Right ventricle myocardium superior (tissue), 1 donor: ENCODE measurements at regions not wholly inside any gene's neighbourhood (a gene's known extent, or its start where the extent isn't known, plus 50 kb on each side); places are given as distances from the start of the nearest gene placed in this dataset.

Experiments
- ATAC-seq: fragments of 200-7000 bp; cut with Tn5 transposase; one replicate; pipeline ENCODE4 v1.9.1; 2020; ENCODE audit warnings: mild to moderate bottlenecking; ENCODE audit not compliant: poor library complexity
- DNase-seq: peaks from one replicate; pipeline ENCODE4 v3.0.0-alpha.2; 2020
- intact Hi-C: fragments of 100-400 bp; cut with DNase I; formaldehyde crosslinking; loops from one replicate; pipeline ENCODE4 v1.11.2; 2022
- donor health status: DM: no; HTN: yes; CAD: no; lungs with severe emphysema.

DNA sequence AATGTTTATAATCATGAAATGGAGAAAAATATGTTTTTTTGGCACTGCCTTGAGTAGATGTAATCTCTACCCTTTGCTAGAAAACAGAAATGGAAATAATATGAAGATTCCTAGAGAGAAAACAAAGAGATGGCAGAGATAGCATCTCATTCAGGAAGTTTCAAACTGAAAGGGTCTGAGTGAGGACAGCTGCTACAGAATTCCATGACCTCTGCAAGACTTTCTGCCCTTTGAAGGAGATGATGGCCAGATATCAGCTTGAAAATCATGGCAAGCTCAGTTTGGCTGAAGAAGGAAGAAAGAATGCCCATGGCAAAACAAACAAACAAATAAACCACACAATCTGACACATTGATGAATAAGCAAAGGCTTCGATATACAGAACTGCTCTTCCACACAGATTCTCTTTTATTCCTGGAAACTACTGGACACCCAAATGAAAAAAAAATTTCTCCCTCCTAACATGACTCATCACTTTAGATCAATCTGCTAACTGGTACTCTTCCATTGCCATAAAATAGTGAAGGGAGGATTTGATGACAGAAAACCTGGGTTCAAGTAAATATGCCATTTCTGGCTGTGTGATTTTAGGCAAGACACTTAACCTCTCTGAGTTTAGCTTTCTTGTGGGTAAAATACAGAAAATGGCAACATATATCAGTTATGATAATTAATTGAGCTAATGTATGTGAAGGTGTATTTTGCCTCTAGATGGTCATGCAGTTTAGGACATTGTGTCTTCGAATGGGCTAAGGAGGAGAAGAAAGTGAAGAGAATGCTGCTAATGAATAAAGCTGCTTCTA lies 105.9 kb upstream of the SPACA1 start:
- intact Hi-C loops: no loop called here
- ATAC-seq: no peak

DNA sequence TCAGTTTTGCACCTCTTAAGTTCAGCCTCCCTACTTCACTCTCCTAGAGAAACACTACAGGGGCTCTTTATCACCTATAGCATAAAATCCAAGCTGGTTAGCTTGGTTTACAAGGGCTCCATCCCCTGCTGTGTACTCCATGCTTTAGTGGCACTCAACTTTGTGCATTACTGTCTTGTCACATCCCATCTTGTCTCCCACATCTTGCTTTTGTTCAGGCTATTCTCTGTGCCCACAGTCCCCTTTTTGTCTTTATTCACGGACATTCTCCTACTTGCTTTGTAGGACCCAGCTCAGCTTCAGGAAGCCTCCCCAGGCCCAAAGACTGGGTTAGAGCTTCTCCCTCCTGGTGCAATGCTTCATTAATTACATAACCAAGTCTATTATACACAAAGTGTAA lies 107.9 kb upstream of the SPACA1 start:
- DNase-seq (no peak), ATAC-seq (no peak)
- intact Hi-C loops: loop anchor here (10.0 kb wide), 2 partner anchors 555 to 845 kb away; no protein-coding TSS in a partner anchor

More for the DNA sequence above, 105.9 kb upstream of the SPACA1 start:
- no peak for DNase-seq

DNA sequence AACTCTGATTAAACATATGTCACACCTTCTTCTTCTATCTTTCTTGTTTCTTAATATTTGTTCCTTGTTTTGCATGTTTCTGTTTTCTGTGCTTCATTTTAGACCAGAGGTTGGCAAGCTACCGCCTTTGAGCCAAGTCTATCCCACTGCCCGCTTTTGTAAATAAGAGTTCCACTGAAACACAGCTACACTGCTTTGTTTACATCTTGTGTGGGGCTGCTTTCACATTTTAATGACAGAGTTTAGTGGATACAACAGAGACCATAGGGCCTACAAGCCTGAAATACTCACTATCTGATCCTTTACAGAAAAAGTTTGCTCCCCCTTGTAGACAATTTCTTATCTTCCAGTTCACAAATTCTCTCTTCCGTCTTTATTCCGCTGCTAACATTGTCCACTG lies 109.4 kb upstream of the SPACA1 start:
- intact Hi-C loops: loop anchor here (10.0 kb wide), 2 partner anchors 557 to 847 kb away; no protein-coding TSS in a partner anchor
- no peak for DNase-seq
- no peak for ATAC-seq

DNA sequence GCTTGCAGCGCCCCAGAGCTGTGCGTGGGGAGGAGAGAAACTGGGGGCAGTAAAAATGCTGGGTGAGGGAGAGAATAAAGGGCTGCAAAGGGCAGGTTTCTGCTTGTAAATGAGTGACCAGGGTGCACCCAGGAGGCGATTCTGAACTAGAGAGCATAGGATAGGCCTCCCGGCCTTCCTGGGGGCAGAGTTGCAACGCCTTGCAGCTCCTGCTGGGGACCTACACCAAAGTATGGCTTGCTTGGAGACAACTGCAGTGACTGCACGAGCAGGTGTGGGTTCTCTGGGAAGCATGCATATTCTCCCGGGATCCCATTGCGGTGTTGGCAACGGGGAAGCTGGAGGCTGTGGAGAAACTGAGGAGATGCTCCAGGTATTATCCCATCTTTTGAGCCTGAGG lies 111.6 kb upstream of the SPACA1 start:
- DNase-seq (no peak), ATAC-seq (no peak)
- intact Hi-C loops: loop anchor here (10.0 kb wide), 2 partner anchors 559 to 849 kb away; no protein-coding TSS in a partner anchor

DNA sequence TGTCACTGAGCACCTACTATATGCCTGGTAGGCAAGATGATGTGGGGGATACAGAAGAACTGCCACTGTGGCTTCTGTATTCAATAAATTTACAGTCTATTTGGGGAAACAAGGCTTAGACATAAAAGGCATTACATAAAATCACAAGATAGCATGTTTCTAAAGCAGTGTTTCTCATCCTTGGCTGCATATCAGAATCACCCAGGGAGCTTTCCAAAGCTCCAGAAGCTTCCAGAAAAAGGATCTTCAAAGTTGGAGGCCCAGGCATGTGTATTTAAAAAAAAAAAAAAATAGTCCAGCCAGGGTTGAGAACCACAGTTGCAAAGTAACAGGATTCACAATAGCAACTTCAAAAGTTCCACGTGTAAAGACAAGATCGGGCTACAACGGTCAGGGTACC lies 112.4 kb upstream of the SPACA1 start:
- DNase-seq (no peak), ATAC-seq (no peak)
- intact Hi-C loops: loop anchor here (10.0 kb wide), 2 partner anchors 560 to 850 kb away; no protein-coding TSS in a partner anchor

DNA sequence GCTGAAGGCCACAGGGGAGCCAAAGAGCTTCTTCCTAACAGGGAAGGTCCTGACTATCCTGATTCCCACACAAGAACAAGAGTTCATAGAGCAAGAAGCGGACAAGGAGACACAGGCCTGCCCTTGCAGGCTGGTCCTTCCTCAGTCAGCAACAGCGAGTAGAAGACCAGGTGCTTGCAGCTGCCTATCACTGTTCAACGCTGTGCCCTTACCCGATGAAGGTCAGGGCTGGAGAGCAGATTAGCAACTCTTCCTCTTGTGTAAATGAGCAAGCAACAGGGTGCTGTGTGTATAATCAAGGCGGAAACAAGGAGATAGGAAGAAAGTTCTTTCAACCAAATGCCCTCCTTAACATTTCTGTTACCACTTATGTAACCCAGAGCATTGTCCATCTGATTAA lies 115.3 kb upstream of the SPACA1 start:
- intact Hi-C loops: loop anchor here (10.0 kb wide), 2 partner anchors 562 to 852 kb away; no protein-coding TSS in a partner anchor
- no peak for DNase-seq
- ATAC-seq: no peak

DNA sequence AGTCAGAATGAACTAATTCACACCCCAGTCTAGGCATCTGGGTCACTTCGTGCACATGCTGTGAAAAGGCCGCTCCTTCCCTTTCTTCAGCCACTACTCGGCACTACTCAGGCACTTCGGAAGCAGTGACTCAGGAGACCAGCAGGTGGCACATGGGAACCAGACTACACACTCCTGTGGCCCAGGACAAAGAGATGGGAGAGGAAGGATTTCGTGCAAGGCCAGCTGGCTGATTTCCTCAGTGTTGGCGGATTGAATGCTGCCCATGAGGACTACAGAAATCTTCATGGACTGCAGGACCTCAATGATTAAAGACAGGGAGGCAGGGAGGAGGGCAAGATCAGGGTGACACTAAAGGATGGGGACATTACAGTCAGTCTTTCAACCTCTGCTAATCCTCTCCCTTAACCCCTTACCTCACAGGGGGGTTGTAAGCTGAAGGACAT lies 117.8 kb upstream of the SPACA1 start:
- intact Hi-C loops: loop anchor here (5.0 to 10.0 kb wide), 3 partner anchors 565 to 942 kb away; no protein-coding TSS in a partner anchor
- DNase-seq (peak; percentile 87), ATAC-seq (peak; percentile 98)

DNA sequence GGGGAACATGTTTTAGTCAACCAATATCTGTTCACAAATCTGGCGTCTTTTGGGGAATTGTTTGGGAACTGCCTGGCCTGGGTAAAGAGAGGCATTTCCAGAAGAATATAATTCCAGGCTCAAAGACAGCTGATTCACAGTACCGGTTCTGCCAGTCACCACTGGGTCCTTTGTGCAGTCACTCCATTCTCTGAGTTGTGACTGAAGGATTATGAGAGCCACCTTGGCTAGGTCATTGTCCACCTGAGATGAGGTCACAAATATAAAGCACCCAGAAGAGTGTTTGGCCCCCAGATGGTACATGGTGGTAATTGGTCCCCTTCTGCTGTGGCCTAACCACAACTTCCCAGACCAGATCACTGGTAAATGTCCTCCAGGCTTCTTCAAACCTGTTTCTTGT lies 121.0 kb upstream of the SPACA1 start:
- DNase-seq (no peak), ATAC-seq (no peak)
- intact Hi-C loops: loop anchor here (5.0 kb wide), 1 partner anchor 946 kb away; no protein-coding TSS in a partner anchor

DNA sequence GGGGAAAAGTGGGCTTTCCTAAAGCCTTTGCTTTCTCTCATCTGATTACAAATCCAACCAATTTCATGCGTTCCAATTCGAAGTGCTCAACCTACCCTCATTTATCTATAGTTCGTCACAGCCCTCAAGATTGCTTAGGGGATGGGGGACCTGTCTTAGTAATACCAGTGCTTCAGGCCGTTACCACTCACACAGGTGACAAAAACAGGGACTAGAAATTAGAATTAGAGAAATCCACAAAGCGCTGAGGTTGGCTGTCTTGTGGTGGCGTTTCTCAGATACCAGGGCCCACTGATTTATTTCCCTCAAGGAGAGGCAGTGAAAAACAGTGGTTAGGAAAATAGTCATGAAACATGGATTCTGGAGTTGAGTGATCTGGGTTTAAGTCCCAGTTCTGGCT lies 121.6 kb upstream of the SPACA1 start:
- intact Hi-C loops: loop anchor here (5.0 kb wide), 1 partner anchor 946 kb away; no protein-coding TSS in a partner anchor

DNA sequence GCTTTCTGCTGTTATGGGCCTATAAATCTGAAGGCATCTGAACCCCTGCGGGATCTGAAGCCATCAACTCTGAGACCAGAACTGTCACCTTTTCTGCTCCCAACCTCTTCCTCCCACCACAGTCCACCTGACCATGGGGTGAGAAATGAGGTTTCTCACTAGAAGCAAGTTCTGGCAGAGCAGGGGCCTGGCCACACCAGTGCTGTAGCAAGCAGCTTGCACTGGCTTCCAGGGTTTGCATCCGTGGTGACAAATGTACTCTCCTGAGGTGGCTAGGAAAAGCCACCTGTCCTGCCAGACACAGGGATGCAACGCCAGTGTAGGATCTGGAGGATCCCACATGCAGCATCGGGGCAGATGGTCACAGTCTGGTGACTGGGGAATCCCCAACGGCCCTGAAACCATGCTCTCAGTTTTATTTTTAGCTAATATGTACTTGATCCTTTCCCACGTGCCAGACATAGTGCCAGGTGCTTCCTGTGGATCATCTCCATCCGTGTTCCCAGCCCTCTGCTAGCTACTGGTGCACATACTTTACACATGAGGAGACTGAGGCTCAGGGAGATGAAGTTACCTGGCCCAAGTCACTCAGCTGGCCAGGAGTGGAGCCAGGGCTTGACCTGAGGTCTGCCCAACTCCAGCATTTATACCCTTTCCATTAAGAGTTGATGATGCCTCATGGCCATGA lies 122.1 kb upstream of the SPACA1 start:
- ATAC-seq (no peak), DNase-seq (no peak)
- intact Hi-C loops: loop anchor here (5.0 kb wide), 1 partner anchor 947 kb away; no protein-coding TSS in a partner anchor

More for the DNA sequence above, 121.6 kb upstream of the SPACA1 start:
- DNase-seq: no peak
- ATAC-seq: no peak

DNA sequence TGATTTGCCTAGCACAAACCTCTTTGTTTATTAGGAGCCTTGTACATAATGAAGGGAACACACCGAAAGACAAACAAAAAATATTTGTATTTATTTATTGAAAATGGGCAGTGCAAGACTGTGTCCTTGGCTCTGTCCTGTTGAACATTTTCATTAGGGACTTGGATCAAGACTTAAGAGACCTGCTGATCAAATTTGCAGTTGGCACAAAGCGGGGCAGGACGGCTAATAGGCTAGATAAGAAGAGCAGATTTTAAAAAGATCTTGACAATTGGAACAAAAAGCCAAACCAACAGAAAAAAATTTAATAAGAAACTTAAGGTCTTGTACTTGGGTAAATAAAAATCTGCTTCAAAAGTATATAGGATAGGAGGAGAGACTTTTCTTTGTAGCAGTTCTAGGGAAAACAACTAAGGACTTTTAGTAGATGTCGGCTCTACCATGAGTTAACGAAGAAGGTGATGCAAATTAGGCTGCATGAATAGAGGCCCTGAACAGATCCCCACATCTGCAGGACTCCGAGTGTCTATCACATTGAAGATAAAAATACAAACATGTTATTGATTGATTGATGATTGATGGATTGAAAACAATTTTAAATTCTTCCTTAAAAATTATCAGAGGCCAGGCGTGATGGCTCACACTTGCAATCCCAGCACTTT lies 124.1 kb upstream of the SPACA1 start:
- intact Hi-C loops: no loop called here
- DNase-seq (no peak), ATAC-seq (no peak)

DNA sequence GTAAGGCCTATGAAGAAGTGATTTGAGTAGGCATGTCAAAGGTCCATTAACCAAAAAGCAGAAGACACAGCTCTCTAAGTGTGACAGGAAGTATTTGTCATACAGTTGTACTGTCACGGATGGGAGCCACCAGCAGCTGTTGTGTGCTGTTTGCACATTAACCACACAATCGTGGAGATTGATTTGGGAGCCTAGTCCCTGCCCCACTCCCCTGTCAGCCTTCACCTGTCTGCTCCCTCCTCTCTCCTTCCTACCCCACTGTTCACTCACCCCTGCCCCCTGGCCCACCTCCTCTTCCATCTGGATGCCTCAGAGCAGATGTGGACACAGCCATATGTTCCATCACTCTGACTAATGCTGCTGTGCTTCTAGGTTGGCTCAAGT lies 124.7 kb upstream of the SPACA1 start:
- ATAC-seq: no peak
- DNase-seq: no peak
- intact Hi-C loops: no loop called here

DNA sequence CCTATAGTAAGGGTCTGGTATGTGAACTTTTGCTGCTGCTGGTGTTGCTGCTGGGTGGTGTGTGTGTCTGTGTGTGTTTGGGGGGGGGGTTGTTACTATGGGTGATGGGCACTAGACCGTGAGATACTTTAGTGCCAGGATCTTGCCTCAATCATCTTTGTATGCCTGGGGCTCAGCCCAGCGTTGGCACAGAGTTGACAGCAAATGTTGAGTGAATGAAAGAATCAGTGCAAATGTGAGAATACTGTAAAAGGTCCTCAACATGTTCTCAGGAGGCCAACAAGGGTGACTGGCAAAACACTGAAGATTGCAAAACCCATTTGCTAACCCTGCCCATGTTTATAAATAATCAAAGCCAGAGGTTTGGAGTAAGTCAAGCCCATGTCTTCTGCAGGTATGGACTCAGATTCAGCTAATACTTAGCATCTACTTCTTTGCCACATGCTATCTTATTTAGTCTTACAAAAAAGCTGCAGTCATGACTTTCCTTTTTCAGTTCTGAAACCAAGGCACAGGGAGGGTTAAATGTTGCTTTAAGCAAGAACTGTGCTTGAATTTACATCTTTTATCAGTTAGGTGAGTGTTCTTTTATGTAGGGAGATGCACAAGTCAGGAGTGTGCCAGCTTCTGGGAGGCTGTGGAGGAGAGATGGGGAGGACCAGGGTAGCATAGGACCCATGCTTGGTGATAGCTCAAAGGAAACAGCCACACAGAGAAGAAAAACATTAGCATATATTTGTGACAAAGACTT lies 125.3 kb upstream of the SPACA1 start:
- intact Hi-C loops: no loop called here
- ATAC-seq: no peak
- DNase-seq: no peak

DNA sequence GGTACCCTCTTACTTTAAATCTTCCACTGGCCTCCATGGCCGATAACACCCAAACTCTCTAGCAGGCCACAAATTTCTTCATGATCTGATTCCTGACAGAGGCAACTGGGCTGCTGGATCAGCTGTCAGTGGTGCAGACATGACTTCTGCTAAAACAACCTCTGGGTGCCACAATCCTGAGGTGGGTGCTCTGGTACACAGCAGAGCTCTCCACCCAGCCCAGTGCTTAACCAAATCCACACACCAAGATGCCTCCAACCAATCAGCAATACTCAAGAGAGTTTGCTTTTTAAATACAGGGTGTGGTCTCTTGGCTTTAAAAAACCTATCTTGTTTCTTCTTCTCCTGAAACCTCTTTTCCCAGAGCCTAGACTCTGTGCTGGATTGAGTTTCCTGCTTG lies 126.6 kb upstream of the SPACA1 start:
- ATAC-seq: no peak
- intact Hi-C loops: no loop called here
- no peak for DNase-seq

DNA sequence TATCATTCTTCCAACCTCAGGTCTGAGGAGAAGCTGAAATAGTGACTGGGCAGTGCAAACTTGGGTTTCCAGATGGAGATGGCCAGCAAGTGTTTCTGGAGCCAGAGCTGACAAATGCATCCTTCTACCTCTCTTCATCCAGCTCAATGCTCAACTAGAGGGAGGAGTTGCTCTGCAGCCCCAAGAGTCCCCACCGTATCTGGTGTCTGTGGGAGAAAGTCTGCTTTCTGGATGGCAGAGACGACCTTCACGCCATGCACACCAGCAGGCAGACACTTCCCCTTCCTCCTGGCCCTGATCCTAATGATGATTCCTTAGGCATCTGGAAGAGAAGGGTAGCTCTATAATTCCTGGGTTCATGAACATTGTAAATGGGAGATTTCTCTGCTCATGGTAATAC lies 127.4 kb upstream of the SPACA1 start:
- no peak for ATAC-seq
- intact Hi-C loops: no loop called here
- DNase-seq: no peak

DNA sequence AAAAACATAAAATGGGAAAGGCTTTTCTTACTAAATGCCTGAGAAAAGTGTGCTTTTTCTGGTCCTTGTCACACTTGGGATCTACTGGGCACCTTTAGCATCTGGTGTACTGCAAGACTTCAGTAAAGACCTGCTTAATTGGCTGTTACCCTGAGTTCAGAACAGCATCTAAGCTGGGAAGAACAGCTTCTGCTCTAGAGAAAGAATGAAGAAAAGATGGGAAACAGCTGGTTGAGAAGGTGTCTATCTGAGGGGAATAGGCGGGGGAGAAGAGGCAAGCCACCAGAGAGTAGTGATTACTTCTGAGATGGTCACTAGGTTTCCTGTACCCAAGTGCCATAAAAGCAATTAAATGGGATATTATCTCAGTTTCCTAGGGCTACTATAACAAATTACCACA lies 128.2 kb upstream of the SPACA1 start:
- no peak for DNase-seq
- no peak for ATAC-seq
- intact Hi-C loops: no loop called here

DNA sequence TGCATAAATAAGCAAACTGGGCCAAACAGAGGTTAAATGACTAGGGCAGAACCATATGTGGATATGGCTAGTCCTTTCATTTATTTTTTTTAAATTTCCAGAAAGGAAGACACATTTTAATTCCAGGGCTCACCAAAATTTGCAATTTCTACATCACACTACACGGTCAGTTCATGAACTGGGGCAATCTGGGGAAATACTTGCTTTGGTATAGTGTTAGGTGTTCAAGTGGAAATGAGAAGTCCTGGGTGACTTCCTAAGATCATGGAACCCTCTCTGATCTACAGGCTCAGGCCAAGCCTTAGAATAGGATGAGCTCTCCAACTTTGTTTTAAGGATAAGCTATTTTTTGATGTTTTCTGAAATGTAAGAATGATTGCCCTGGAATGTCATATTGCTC lies 128.6 kb upstream of the SPACA1 start:
- ATAC-seq (no peak), DNase-seq (no peak)
- intact Hi-C loops: no loop called here

DNA sequence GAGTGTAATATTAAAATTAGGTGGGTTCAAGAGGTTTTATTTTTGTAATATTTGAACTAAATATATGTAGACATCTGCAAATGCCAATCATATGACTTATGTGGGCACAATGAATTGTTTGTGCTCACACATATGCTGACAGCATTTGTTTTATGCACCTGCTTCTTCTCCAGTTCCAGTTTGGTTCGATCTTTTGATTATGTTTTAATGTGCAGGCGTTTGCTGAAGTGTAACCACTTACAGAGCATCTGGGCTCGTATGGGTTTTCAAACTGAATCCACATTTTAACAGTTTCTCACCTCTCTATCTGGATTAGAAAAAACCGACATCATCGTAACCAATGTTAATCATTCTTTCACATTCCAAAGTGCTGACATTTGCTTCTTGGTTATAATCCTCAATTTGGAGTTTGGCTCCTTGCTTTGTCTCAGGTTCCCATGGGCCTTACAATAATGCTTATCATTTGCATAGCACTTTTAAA lies 129.1 kb upstream of the SPACA1 start:
- DNase-seq (no peak), ATAC-seq (no peak)
- intact Hi-C loops: no loop called here
